Gastroesophageal sphincter (tissue), 4 donors: ENCODE measurements at regions not wholly inside any gene's neighbourhood (a gene's known extent, or its start where the extent isn't known, plus 50 kb on each side); places are given as distances from the start of the nearest gene placed in this dataset.
"Not testable (repeated sequence)": the region's sequence is repeated elsewhere in the genome, so short reads cannot be mapped to it uniquely, and the experiment has no call there.

Experiments used
- ATAC-seq: fragments of 150-250 bp; one replicate; pipeline ENCODE4 v1.9.1; 2016; ENCODE audit warnings: mild to moderate bottlenecking, moderate library complexity
- H3K27ac ChIP-seq, 4 donors: fragments of 200-600 bp; sonication (generic) in 3 of 4; 1 replicate in 3 of 4; 2 replicates in 1 of 4; pipeline ENCODE4 v1.5.1; 2016 to 2019
- H3K27me3 ChIP-seq: fragments of 200-600 bp; sonication (generic); one replicate; pipeline ENCODE4 v1.5.1; 2019
- H3K36me3 ChIP-seq, 2 donors: fragments of 200-600 bp; sonication (generic); one replicate each; pipeline ENCODE4 v1.5.1; 2019; ENCODE audit warnings: control low read depth in 1 of 2
- H3K4me1 ChIP-seq, 3 donors: fragments of 200-600 bp; sonication (generic); 1 replicate in 2 of 3; 2 replicates in 1 of 3; pipeline ENCODE4 v1.5.1; 2016 to 2019; ENCODE audit warnings: control low read depth in 2 of 3
- H3K4me3 ChIP-seq, 2 donors: fragments of 200-600 bp; sonication (generic); one replicate each; pipeline ENCODE4 v1.5.1; 2019; ENCODE audit warnings: mild to moderate bottlenecking in 1 of 2, moderate library complexity in 1 of 2
- H3K9me3 ChIP-seq, 3 donors: fragments of 200-600 bp; sonication (generic); one replicate each; pipeline ENCODE4 v1.5.1; 2017 to 2019; ENCODE audit warnings: control low read depth in 2 of 3
- CTCF ChIP-seq, 4 experiments: fragments of 200-600 bp in 2 of 4; fragments of 450-650 bp in 2 of 4; sonication (generic) in 1 of 4; IDR thresholded peaks; one replicate each; pipeline ENCODE4 v1.5.1; 2017 to 2019; ENCODE audit warnings: antibody characterized with exemption in 4 of 4, mild to moderate bottlenecking in 2 of 4, moderate library complexity in 2 of 4
- EP300 ChIP-seq: sonication (generic); formaldehyde crosslinking; IDR thresholded peaks from one replicate; pipeline ENCODE4 v1.6.1; 2017; ENCODE audit warnings: antibody characterized with exemption, mild to moderate bottlenecking
- POLR2A ChIP-seq, 2 donors: fragments of 450-650 bp; IDR thresholded peaks; one replicate each; pipeline ENCODE4 v1.6.1; 2017; ENCODE audit warnings: antibody characterized with exemption in 2 of 2, mild to moderate bottlenecking in 2 of 2, moderate library complexity in 1 of 2
- POLR2AphosphoS5 ChIP-seq: sonication (generic); formaldehyde crosslinking; IDR thresholded peaks from one replicate; pipeline ENCODE4 v1.6.1; 2017; ENCODE audit warnings: antibody characterized with exemption
- WGBS, 2 donors: methylation state at CpG; one replicate each; pipeline ENCODE4 v1.1.5; 2018; ENCODE audit warnings: low coverage in 1 of 2; 5-methylcytosine and 5-hydroxymethylcytosine counted together

- no peak overlapping the region for H3K4me3 ChIP-seq
- TF ChIP-seq POLR2A (IDR thresholded peaks at IDR 0.05) (no peak), EP300 (no peak), CTCF (IDR thresholded peaks at IDR 0.05) (no peak), POLR2AphosphoS5 (no peak)
- peaks cover 0 to 6% of the 10 kb centered on the region in 2 donors for H3K36me3 ChIP-seq
- no peak for ATAC-seq
- no peak overlapping the region for H3K27ac ChIP-seq
- WGBS, 2 donors: 64 to 73% methylated on average over 1 of the region's 1 CpG
- H3K4me1 ChIP-seq: no peaks in the 10 kb centered on the region
- H3K27me3 ChIP-seq: no peaks in the 10 kb centered on the region
- no peaks in the 10 kb centered on the region for H3K9me3 ChIP-seq
Observed at GRCh38 chr15:99842071-99842470, 108.8 kb upstream of the LYSMD4 start.

GRCh38 chr15:99826157-99826780, 93.0 kb upstream of the LYSMD4 start:
- ATAC-seq: no peak
- peaks cover 0 to under 1% of the 10 kb centered on the region in 2 donors for H3K36me3 ChIP-seq
- 89 to 100% methylated on average over 1 to 4 of the region's 4 CpGs for WGBS, 2 donors
- H3K4me3 ChIP-seq: no peak overlapping the region
- H3K27me3 ChIP-seq: no peaks in the 10 kb centered on the region
- no peak for TF ChIP-seq POLR2A (IDR thresholded peaks at IDR 0.05)
- H3K4me1 ChIP-seq: no peaks in the 10 kb centered on the region
- H3K27ac ChIP-seq: no peak overlapping the region
- no peaks in the 10 kb centered on the region for H3K9me3 ChIP-seq

- TF ChIP-seq EP300 (no peak), POLR2AphosphoS5 (no peak), POLR2A (IDR thresholded peaks at IDR 0.05) (no peak), CTCF (IDR thresholded peaks at IDR 0.05) (no peak)
- Histone ChIP-seq H3K36me3 (peaks cover 0 to 3% of the 10 kb centered on the region in 2 donors), H3K4me3 (no peak overlapping the region), H3K27me3 (no peaks in the 10 kb centered on the region), H3K9me3 (no peaks in the 10 kb centered on the region), H3K27ac (no peak overlapping the region), H3K4me1 (no peaks in the 10 kb centered on the region)
- 82 to 90% methylated on average over 5 of the region's 5 CpGs for WGBS, 2 donors
- ATAC-seq: no peak
Observed at GRCh38 chr15:99823346-99823745, 90.1 kb upstream of the LYSMD4 start.

- H3K9me3 ChIP-seq: no peaks in the 10 kb centered on the region
- TF ChIP-seq POLR2AphosphoS5: no peak
- TF ChIP-seq CTCF (IDR thresholded peaks at IDR 0.05): no peak
- no peak for TF ChIP-seq POLR2A (IDR thresholded peaks at IDR 0.05)
- no peak for TF ChIP-seq EP300
- H3K27me3 ChIP-seq: no peaks in the 10 kb centered on the region
- no peak for ATAC-seq
- H3K27ac ChIP-seq: no peak overlapping the region
- WGBS, 2 donors: 90 to 92% methylated on average over 2 of the region's 2 CpGs
- no peaks in the 10 kb centered on the region for H3K4me1 ChIP-seq
- peaks cover 0 to 24% of the 10 kb centered on the region in 2 donors for H3K36me3 ChIP-seq
- no peak overlapping the region for H3K4me3 ChIP-seq
Observed at GRCh38 chr15:99819981-99820718, 86.9 kb upstream of the LYSMD4 start.

DNA sequence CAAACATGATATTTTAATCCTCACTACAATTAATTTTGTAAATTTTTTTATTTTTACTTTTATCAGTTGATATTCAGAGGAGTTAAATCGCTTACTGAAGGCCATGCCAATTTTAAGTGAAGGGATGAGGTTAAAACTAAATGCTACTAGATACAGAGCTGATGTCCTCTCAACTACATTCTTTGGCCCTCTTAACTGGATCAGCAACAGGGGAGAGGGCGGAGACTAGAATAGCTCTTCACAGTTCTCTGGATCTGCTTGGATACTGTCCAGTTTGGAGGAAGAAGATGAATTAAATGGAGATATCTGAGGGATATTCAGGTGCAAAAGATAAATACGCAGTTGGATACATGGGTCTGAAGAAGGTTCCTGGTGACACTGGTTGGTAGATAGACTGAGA, 85.6 kb upstream of the LYSMD4 start:
- H3K4me3 ChIP-seq: no peak overlapping the region
- H3K9me3 ChIP-seq: no peaks in the 10 kb centered on the region
- H3K27me3 ChIP-seq: no peaks in the 10 kb centered on the region
- ATAC-seq: no peak
- no peaks in the 10 kb centered on the region for H3K4me1 ChIP-seq
- WGBS, 2 donors: 96 to 97% methylated on average over 3 of the region's 3 CpGs
- H3K27ac ChIP-seq: no peak overlapping the region
- TF ChIP-seq CTCF (IDR thresholded peaks at IDR 0.05) (no peak), POLR2AphosphoS5 (no peak), EP300 (no peak), POLR2A (IDR thresholded peaks at IDR 0.05) (no peak)
- peaks cover 0 to 33% of the 10 kb centered on the region in 2 donors for H3K36me3 ChIP-seq

- H3K27ac ChIP-seq, H3K27me3 ChIP-seq, H3K4me1 ChIP-seq, ATAC-seq, H3K9me3 ChIP-seq, H3K4me3 ChIP-seq: not testable (repeated sequence)
- 86 to 96% methylated on average over 1 to 2 of the region's 2 CpGs for WGBS, 2 donors
- H3K36me3 ChIP-seq: peaks cover 0 to 48% of the 10 kb centered on the region in 2 donors
Observed at GRCh38 chr15:99816862-99817261, 83.6 kb upstream of the LYSMD4 start.

DNA sequence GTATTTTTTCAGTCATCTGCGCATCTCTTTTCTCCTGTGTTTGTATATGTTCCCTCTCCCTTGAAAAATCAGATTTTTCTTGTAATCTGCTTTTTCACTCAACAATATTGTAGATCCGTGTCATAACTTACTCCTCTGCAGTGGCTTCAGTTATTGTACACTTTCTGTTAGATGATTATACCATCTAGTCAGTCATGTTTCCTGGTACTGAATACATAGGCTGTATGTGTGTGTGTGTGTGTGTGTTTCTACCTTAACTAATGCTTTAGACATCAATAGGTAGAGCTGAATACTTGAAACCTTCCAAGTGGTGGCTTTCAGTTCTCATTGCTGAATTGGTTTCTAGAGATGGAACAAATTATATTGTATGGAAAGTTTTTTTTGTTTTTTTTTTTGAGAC, 77.4 kb upstream of the LYSMD4 start:
- ATAC-seq, H3K4me1 ChIP-seq, H3K4me3 ChIP-seq, H3K9me3 ChIP-seq, H3K27me3 ChIP-seq, H3K27ac ChIP-seq: not testable (repeated sequence)
- WGBS, 2 donors: 84 to 90% methylated on average over 2 of the region's 2 CpGs
- H3K36me3 ChIP-seq: peaks cover 0 to 32% of the 10 kb centered on the region in 2 donors

DNA sequence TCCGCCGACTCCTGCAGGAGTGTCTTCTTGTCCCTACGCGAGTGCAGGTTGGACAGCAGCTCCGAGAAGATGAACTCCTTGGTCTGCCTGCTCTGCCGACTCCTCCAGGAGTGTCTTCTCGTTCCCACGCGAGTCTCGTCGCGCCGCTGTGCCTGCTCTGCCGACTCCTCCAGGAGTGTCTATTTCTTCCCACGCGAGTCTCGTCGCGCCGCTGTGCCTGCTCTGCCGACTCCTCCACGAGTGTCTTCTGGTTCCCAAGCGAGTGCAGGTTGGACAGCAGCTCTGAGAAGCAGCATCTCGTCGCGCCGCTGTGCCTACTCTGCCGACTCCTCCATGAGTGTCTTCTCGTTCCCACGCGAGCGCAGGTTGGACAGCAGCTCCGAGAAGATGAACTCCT, 66.6 kb upstream of the LYSMD4 start:
- WGBS, 2 donors: 87% methylated on average over 30 of the region's 33 CpGs; no CpG with 5 or more reads in 1 of the 2 donors
- not testable (repeated sequence) for H3K9me3 ChIP-seq, ATAC-seq, H3K27me3 ChIP-seq, H3K27ac ChIP-seq, H3K4me3 ChIP-seq, H3K4me1 ChIP-seq, H3K36me3 ChIP-seq
